BLaER1 treated with 17β-estradiol and CSF1 and Interleukin-3, amounts not matched to agents 10 nM and 100 nM (cell line): ENCODE measurements at regions not wholly inside any gene's neighbourhood (a gene's known extent, or its start where the extent isn't known, plus 50 kb on each side); places are given as distances from the start of the nearest gene placed in this dataset.

Source experiments
- H3K27ac ChIP-seq, 11 experiments: shearing (Covaris generic); formaldehyde crosslinking; 2 replicates each; pipeline ENCODE4 v1.8.1; 2022
- H3K27me3 ChIP-seq, 11 experiments: shearing (Covaris generic); formaldehyde crosslinking; 2 replicates each; pipeline ENCODE4 v1.8.1; 2022
- H3K36me3 ChIP-seq, 11 experiments: shearing (Covaris generic); formaldehyde crosslinking; 2 replicates each; pipeline ENCODE4 v1.8.1; 2022
- H3K4me1 ChIP-seq, 10 experiments: shearing (Covaris generic); formaldehyde crosslinking; 2 replicates each; pipeline ENCODE4 v1.8.1; 2022
- H3K4me2 ChIP-seq, 11 experiments: shearing (Covaris generic); formaldehyde crosslinking; 2 replicates each; pipeline ENCODE4 v1.8.1; 2022
- H3K4me3 ChIP-seq, 10 experiments: shearing (Covaris generic); formaldehyde crosslinking; 2 replicates each; pipeline ENCODE4 v1.8.1; 2022
- H3K9ac ChIP-seq, 11 experiments: shearing (Covaris generic); formaldehyde crosslinking; 2 replicates each; pipeline ENCODE4 v1.8.1; 2022
- H3K9me3 ChIP-seq, 11 experiments: shearing (Covaris generic); formaldehyde crosslinking; replicated peaks in 1 of 11; 2 replicates each; pipeline ENCODE4 v1.8.1; 2022
- H4K20me1 ChIP-seq, 11 experiments: shearing (Covaris generic); formaldehyde crosslinking; 2 replicates each; pipeline ENCODE4 v1.8.1; 2022
- Cebpa-rat ChIP-seq, 11 experiments: shearing (Covaris generic); IDR thresholded peaks; 2 replicates each; pipeline ENCODE4 v1.8.1; 2022

GRCh38 chr11:116640641-116641402 lies 132.0 kb downstream of the BUD13 start:
- TF ChIP-seq Cebpa-rat (IDR thresholded peaks at IDR 0.05): no peak
- H3K4me2 ChIP-seq: no peak overlapping the region
- no peak overlapping the region for H3K4me3 ChIP-seq
- peaks cover 0 to 5% (median 0%) of the 10 kb centered on the region in 10 experiments; a peak in 1 of 20 replicates for H3K4me1 ChIP-seq
- no peak overlapping the region for H3K9ac ChIP-seq
- no peak overlapping the region for H3K27ac ChIP-seq
- no peaks in the 10 kb centered on the region for H3K9me3 ChIP-seq
- no peaks in the 10 kb centered on the region; a peak in 1 of 22 replicates for H4K20me1 ChIP-seq
- no peaks in the 10 kb centered on the region for H3K36me3 ChIP-seq
- H3K27me3 ChIP-seq: no peaks in the 10 kb centered on the region

- H3K27me3 ChIP-seq: no peaks in the 10 kb centered on the region
Measured at GRCh38 chr11:116638463-116638862, 134.3 kb downstream of the BUD13 start.

GRCh38 chr11:116637766-116638165 lies 135.0 kb downstream of the BUD13 start:
- H3K4me3 ChIP-seq: no peak overlapping the region
- H4K20me1 ChIP-seq: no peaks in the 10 kb centered on the region
- no peaks in the 10 kb centered on the region for H3K36me3 ChIP-seq
- no peak overlapping the region for H3K9ac ChIP-seq
- H3K27me3 ChIP-seq: no peaks in the 10 kb centered on the region
- no peaks in the 10 kb centered on the region for H3K4me1 ChIP-seq
- no peak for TF ChIP-seq Cebpa-rat (IDR thresholded peaks at IDR 0.05)
- no peak overlapping the region for H3K27ac ChIP-seq
- no peak overlapping the region for H3K4me2 ChIP-seq
- H3K9me3 ChIP-seq: no peaks in the 10 kb centered on the region

More at GRCh38 chr11:116638463-116638862, 134.3 kb downstream of the BUD13 start:
- H3K4me3 ChIP-seq: no peak overlapping the region
- H4K20me1 ChIP-seq: no peaks in the 10 kb centered on the region
- no peak for TF ChIP-seq Cebpa-rat (IDR thresholded peaks at IDR 0.05)
- no peaks in the 10 kb centered on the region for H3K9me3 ChIP-seq
- H3K4me2 ChIP-seq: no peak overlapping the region
- no peaks in the 10 kb centered on the region for H3K4me1 ChIP-seq
- H3K36me3 ChIP-seq: no peaks in the 10 kb centered on the region
- H3K9ac ChIP-seq: no peak overlapping the region
- H3K27ac ChIP-seq: no peak overlapping the region

- Histone ChIP-seq H3K27me3 (no peaks in the 10 kb centered on the region), H3K4me1 (no peaks in the 10 kb centered on the region), H4K20me1 (no peaks in the 10 kb centered on the region), H3K9me3 (no peaks in the 10 kb centered on the region), H3K27ac (no peak overlapping the region), H3K36me3 (no peaks in the 10 kb centered on the region), H3K9ac (no peak overlapping the region), H3K4me3 (no peak overlapping the region), H3K4me2 (no peak overlapping the region)
- no peak for TF ChIP-seq Cebpa-rat (IDR thresholded peaks at IDR 0.05)
Measured at GRCh38 chr11:116636341-116636929, 136.4 kb downstream of the BUD13 start.

GRCh38 chr11:116631201-116631600 lies 141.6 kb downstream of the BUD13 start:
- H3K4me3 ChIP-seq: no peak overlapping the region
- no peak overlapping the region for H3K27ac ChIP-seq
- no peaks in the 10 kb centered on the region for H3K36me3 ChIP-seq
- H3K27me3 ChIP-seq: no peaks in the 10 kb centered on the region
- no peak for TF ChIP-seq Cebpa-rat (IDR thresholded peaks at IDR 0.05)
- H3K9me3 ChIP-seq: peaks cover 0 to 19% (median 0%) of the 10 kb centered on the region in 11 experiments; a peak in 5 of 22 replicates
- no peaks in the 10 kb centered on the region for H4K20me1 ChIP-seq
- H3K9ac ChIP-seq: no peak overlapping the region
- H3K4me1 ChIP-seq: no peaks in the 10 kb centered on the region
- H3K4me2 ChIP-seq: no peak overlapping the region

GRCh38 chr11:116618461-116618860 lies 154.3 kb downstream of the BUD13 start:
- no peak overlapping the region for H3K4me3 ChIP-seq
- no peak overlapping the region for H3K4me2 ChIP-seq
- peaks cover 0 to 7% (median 0%) of the 10 kb centered on the region in 10 experiments; a peak in 4 of 20 replicates for H3K4me1 ChIP-seq
- no peak overlapping the region for H3K9ac ChIP-seq
- H3K27ac ChIP-seq: no peak overlapping the region
- TF ChIP-seq Cebpa-rat (IDR thresholded peaks at IDR 0.05): no peak
- no peaks in the 10 kb centered on the region for H3K9me3 ChIP-seq
- no peaks in the 10 kb centered on the region for H3K27me3 ChIP-seq
- no peaks in the 10 kb centered on the region for H3K36me3 ChIP-seq
- no peaks in the 10 kb centered on the region for H4K20me1 ChIP-seq

GRCh38 chr11:116615211-116615865 lies 157.4 kb downstream of the BUD13 start:
- Histone ChIP-seq H3K9ac (no peak overlapping the region), H3K4me2 (peak overlapping the region in 3 of 11 experiments; percentile 15 to 26 (median 20); a peak in 3 of 22 replicates), H3K4me3 (no peak overlapping the region), H3K27ac (no peak overlapping the region), H3K4me1 (peaks cover 0 to 7% (median 0%) of the 10 kb centered on the region in 10 experiments; a peak in 4 of 20 replicates), H4K20me1 (no peaks in the 10 kb centered on the region), H3K27me3 (no peaks in the 10 kb centered on the region), H3K9me3 (peaks cover 0 to 6% (median 0%) of the 10 kb centered on the region in 11 experiments; a peak in 2 of 22 replicates), H3K36me3 (no peaks in the 10 kb centered on the region)
- TF ChIP-seq Cebpa-rat (IDR thresholded peaks at IDR 0.05): no peak

GRCh38 chr11:116614306-116615210 lies 158.2 kb downstream of the BUD13 start:
- H3K27me3 ChIP-seq: no peaks in the 10 kb centered on the region
- no peaks in the 10 kb centered on the region for H4K20me1 ChIP-seq
- no peak overlapping the region for H3K4me2 ChIP-seq

More at GRCh38 chr11:116614306-116615210, 158.2 kb downstream of the BUD13 start:
- H3K4me3 ChIP-seq: no peak overlapping the region
- H3K36me3 ChIP-seq: no peaks in the 10 kb centered on the region
- no peak overlapping the region for H3K27ac ChIP-seq
- no peak for TF ChIP-seq Cebpa-rat (IDR thresholded peaks at IDR 0.05)
- peaks cover 0 to 7% (median 0%) of the 10 kb centered on the region in 10 experiments; a peak in 4 of 20 replicates for H3K4me1 ChIP-seq
- no peak overlapping the region for H3K9ac ChIP-seq
- H3K9me3 ChIP-seq: peaks cover 0 to 6% (median 0%) of the 10 kb centered on the region in 11 experiments; a peak in 2 of 22 replicates
